Choroid plexus epithelial cell (primary cell): ENCODE measurements at regions not wholly inside any gene's neighbourhood (a gene's known extent, or its start where the extent isn't known, plus 50 kb on each side); places are given as distances from the start of the nearest gene placed in this dataset.

Experiments used
- DNase-seq: peaks from one replicate; pipeline ENCODE4 v3.0.0-alpha.2; 2010; ENCODE audit warnings: low read depth
- H3K4me3 ChIP-seq: 2 replicates; pipeline ENCODE4 v1.5.1; 2011; ENCODE audit warnings: low read depth, mild to moderate bottlenecking, control low read depth, low read length, moderate library complexity
- CTCF ChIP-seq: conservative IDR thresholded peaks from 2 replicates; pipeline ENCODE4 v1.5.1; 2011; ENCODE audit warnings: low read depth, mild to moderate bottlenecking, control low read depth, inconsistent platforms, low read length, moderate library complexity

GRCh38 chr4:41883988-41884734 lies 51.1 kb upstream of the TMEM33 start:
- TF ChIP-seq CTCF = peak; percentile 20
- no peak overlapping the region for H3K4me3 ChIP-seq
- no peak for DNase-seq

- peak; percentile 72 for TF ChIP-seq CTCF
- peak; percentile 50 for DNase-seq
- no peak overlapping the region for H3K4me3 ChIP-seq
Observed at GRCh38 chr4:41882625-41883347, 52.4 kb upstream of the TMEM33 start.

GRCh38 chr4:41881981-41882624 lies 53.1 kb upstream of the TMEM33 start:
- DNase-seq = no peak
- no peak for TF ChIP-seq CTCF
- H3K4me3 ChIP-seq = no peak overlapping the region

GRCh38 chr4:41880840-41881831 lies 54.1 kb upstream of the TMEM33 start:
- TF ChIP-seq CTCF = no peak
- H3K4me3 ChIP-seq = peak overlapping the region; percentile 22
- no peak for DNase-seq

- no peak overlapping the region for H3K4me3 ChIP-seq
- TF ChIP-seq CTCF = no peak
- DNase-seq = no peak
Observed at GRCh38 chr4:41880022-41880837, 55.0 kb upstream of the TMEM33 start.

GRCh38 chr4:41879552-41879951 lies 55.7 kb upstream of the TMEM33 start:
- TF ChIP-seq CTCF = no peak
- H3K4me3 ChIP-seq = no peak overlapping the region
- no peak for DNase-seq
